Prostate gland (tissue), 2 donors: ENCODE measurements at regions not wholly inside any gene's neighbourhood (a gene's known extent, or its start where the extent isn't known, plus 50 kb on each side); places are given as distances from the start of the nearest gene placed in this dataset.

Source experiments
- POLR2A ChIP-seq: fragments of 450-650 bp; IDR thresholded peaks from one replicate; pipeline ENCODE4 v1.6.1; 2016; ENCODE audit warnings: antibody characterized with exemption, mild to moderate bottlenecking
- TF ChIP-seq, protein P1 (sequence below), 4 experiments: fragments of 200-600 bp in 2 of 4; fragments of 450-650 bp in 2 of 4; sonication (generic) in 2 of 4; IDR thresholded peaks; 1 replicate in 3 of 4; 2 replicates in 1 of 4; pipeline ENCODE4 v1.5.1; 2016 to 2019; ENCODE audit warnings: antibody characterized with exemption in 4 of 4, mild to moderate bottlenecking in 2 of 4, moderate library complexity in 2 of 4

DNA sequence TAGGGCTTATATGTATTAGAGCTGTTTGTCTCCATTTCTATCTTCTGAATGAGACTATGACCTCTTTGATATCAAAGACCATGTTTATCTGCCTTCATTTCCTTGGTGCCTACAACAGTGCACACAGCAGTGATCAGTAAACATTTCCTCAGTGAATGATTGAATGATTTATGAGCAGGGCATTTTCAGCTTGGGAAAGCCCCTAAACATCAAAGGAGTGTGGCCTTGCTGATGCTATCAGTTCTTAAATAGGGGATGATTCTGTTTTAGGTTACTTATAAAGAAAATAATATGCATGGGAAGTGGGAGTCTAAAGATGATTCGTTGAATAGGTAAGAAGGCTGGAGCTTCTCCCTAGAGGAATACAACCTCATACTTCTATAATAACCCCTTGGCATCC is 425.3 kb downstream of the ZNF521 start:
- TF ChIP-seq, protein P1, sequence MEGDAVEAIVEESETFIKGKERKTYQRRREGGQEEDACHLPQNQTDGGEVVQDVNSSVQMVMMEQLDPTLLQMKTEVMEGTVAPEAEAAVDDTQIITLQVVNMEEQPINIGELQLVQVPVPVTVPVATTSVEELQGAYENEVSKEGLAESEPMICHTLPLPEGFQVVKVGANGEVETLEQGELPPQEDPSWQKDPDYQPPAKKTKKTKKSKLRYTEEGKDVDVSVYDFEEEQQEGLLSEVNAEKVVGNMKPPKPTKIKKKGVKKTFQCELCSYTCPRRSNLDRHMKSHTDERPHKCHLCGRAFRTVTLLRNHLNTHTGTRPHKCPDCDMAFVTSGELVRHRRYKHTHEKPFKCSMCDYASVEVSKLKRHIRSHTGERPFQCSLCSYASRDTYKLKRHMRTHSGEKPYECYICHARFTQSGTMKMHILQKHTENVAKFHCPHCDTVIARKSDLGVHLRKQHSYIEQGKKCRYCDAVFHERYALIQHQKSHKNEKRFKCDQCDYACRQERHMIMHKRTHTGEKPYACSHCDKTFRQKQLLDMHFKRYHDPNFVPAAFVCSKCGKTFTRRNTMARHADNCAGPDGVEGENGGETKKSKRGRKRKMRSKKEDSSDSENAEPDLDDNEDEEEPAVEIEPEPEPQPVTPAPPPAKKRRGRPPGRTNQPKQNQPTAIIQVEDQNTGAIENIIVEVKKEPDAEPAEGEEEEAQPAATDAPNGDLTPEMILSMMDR (IDR thresholded peaks at IDR 0.05), result no peak
- no peak for TF ChIP-seq POLR2A
